ENCODE measurements at regions not wholly inside any gene's neighbourhood (a gene's known extent, or its start where the extent isn't known, plus 50 kb on each side); places are given as distances from the start of the nearest gene placed in this dataset.
A peak's percentile ranks its signal among the peaks of the same experiment; 100 is the strongest.
"Not testable (repeated sequence)": the region's sequence is repeated elsewhere in the genome, so short reads cannot be mapped to it uniquely, and the experiment has no call there.

DNA sequence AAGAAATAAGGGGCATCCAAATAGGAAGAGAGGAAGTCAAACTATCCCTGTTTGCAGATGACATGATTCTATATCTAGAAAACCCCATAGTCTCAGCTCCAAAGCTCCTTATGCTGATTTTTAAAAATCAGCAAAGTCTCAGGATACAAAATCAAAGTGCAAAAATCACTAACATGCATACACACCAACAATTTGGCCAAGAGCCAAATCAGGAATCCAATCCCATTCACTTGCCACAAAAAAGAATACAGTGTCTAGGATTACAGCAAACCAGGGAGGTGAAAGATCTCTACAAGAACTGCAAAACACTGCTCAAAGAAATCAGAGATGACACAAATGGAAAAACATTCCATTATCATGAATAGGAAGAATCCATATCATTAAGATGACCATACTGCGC, 155.8 kb upstream of the ARHGAP42 start:
- DNase-seq (ENCODE audit: low spot score) = not testable (repeated sequence)

DNA sequence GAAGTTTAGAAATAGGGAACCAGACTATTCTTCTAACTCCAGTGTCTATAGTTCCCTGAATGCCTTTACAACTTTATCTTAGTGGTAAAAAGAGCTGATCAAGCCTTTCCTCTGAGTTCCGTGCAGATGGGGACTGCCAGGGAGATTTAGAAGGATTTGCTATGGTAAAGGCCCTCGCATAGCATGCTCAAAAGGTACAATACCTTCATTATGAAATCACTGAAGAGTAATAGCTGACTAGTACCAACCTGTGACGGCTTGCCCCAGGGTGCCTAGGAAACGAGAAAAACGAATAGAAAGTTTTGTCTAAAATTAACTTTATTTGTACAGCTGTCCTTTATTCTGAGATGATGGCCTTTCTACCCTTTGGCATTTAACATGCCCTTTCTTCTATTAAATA, 150.1 kb upstream of the ARHGAP42 start:
- DNase-seq (ENCODE audit: low spot score) = no peak

DNA sequence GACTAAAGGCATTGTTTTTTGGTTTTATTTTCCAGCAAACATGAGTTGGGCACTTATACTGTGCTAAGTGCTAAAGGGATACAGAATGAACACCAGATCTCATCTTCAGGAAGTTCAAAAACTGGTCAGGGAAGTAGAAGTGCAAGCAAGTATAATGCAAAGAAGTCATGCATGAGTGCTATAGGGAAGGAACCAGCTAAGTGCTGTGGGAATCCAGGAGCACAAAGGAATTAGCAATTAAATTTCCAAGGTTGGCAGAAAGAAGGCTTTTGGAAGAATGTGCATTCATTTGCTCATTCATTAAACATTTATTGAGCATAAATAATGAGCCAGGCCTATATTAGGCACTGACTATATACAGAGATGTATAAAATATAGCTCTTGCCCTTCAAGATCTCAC, 143.7 kb upstream of the ARHGAP42 start:
- DNase-seq (ENCODE audit: low spot score) = no peak

DNA sequence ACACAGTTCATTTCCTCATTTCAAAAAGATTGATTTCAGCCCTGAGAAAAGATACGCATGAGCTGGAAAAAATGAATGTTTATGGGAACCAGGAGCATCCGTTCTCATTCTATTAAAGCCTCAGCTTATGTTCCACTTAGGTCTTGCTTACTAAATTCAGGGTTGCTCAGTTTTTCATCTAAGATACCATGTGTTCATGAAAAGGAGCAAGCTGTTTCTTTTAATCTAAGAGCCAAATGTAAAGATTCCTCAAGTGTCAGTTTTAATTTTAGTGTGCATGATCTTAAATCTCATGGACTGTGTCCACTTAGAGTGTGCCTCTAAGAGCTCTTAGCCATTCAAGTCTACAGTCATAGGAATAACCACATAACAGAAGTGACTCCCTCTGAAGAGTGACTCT, 141.5 kb upstream of the ARHGAP42 start:
- DNase-seq (ENCODE audit: low spot score) = no peak

DNA sequence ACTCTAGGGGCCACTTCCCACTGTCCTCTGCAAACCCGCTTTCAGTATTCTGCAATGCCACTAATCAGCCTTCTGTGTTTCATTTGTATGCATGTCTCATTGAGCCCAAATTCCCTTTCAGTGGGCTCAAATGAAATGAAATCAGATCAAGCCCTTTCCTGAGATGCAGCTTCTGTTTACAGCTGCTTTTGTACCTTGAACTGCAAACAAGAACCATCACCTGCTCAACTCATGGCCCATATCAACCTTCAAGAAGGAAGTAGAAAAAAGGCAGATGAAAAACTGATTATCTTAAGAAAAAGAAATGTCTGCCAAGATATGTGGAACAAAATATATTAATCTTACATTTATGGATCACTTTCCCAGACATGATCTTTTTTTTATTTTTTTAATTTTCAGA, 141.1 kb upstream of the ARHGAP42 start:
- DNase-seq (ENCODE audit: low spot score) = no peak

DNA sequence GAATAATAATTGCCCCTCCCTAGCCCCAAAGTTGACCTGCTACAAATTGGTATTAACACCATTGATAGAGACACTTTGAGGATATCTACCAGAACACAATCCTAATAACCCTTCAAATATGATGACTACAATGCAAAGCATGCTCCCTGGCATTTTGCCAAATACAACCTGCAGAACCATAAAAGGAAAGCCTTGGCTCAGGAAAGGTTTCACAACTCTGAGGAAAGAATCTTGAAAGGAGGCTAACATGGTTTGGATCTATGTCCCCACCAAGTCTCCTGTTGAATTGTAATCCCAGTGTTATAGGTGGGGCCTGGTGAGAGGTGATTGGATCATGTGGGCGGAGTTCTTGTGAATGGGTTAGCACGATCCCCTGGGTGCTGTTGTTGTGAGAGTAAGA, 140.4 kb upstream of the ARHGAP42 start:
- DNase-seq (ENCODE audit: low spot score) = no peak

DNA sequence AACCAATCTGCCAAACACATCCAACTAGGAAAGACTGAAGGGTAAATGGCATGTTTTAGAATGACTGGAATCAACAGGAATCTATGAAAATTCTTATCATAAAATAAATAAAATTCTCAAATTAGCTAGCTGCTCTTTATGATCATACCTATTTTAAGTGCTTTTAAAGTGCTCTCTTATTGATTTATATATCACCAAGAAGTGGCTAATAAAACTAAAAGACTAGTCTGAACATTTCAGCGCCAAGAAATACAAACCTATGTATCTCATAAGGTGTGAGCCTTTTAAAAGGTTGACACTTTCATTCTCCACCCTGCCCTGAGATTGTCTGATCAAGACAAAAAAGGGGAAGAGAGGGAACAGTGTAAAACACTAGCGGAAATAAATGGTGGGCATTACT, 136.8 kb upstream of the ARHGAP42 start:
- DNase-seq (ENCODE audit: low spot score) = no peak

DNA sequence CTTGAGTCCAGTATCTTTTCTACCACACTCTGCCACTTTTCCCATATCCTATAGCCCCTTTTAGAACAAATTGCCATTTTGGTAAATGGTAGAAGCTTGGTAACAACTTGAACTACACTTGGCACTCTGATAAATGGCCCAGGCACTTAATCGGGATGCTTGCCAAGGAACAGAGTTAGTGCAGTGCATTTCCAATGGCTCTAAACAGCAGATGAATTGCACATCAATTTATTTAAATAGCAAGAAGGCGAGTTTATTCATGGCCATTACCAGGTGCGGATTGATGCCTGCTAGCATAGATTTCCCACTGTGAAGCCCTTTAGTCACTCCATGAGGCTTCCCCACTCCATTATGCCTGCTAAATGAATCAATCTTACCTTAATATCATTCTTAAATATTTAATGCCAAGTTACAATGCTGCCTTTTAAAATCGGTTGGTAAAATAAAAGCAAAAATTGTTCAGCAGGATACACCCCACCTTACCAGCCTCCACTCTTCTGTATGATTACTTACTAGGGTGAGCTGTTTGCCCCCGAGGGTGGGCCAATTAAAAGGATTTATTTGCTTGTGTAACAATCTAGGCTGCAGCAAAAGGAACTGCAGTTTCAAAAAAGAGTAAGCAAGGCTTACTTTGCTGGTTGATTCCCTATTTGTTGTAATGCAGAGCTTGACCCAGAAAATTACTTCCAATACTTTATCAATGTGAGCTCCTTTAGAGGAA, 136.0 kb upstream of the ARHGAP42 start:
- no peak for DNase-seq (ENCODE audit: low spot score)

DNA sequence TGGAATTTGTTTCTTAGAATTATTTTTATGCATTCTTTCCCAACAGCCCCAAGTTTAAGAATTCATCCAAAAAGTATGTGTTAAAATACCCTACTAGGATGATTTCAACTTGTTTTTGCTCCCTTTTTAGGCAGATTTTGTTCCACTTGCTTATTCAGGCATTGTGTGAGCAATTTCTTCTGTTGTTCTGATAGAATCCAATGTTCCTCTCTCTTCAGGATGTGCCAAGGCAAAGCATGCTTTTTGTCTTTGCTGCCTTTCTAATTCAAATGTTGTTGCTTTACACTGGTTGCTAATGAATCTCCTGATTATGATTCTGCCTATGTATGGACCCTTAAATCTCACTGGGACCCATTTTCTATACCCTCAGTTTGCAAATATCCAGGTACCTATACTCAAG, 131.2 kb upstream of the ARHGAP42 start:
- no peak for DNase-seq (ENCODE audit: low spot score)

DNA sequence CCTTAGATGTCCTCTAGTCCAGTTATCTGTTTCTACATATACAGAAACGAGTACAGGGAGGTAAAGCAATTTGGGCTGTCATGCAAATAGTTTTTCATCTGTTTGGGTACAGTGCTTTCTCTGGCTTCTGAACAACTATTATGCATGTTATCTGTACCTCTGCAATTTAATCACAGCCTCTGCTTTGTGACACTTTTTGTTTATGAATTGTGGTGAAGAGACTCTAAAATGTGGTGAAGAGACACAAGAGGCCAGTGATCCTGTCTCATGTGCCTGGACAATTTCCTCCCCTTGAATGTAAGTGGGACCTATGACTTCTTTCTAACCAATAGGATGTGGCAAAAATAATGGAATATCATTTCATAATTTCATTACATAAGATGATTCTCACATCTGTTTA, 130.3 kb upstream of the ARHGAP42 start:
- no peak for DNase-seq (ENCODE audit: low spot score)

DNA sequence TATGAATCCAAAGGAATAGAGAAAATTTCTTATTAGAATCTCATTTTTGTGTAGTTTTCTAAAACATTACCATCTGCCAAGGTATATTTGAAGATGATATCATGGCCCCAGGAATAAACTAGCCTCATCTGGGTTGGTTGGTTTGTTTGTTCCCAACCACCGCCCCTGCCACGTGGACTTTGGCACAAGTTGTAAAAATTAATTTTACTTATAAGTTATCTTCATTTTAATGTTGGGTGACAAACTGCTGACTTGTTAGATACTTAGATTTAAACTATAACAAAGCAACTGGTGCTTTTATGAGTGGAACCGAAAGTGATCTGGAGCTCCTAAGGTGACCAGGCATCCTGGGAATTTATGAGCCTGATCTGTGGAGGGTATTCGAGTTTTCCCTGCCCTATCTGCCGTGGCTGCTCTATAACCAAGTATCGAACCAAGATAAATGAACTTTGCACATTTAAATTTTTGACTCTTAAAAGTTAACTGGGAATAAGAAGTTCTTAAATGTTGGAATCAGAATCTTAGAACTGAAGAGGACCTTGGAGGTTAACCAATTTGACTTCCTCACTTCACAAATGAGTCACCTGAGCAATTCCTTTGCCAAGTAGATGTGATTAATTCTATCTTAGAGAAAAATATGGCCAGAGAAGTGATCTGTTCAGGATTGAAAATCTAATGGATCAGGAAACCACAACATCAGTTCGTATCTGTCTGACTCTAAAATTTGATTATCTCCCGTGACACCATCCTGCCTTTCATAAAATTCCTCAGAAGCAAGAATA, 129.1 kb upstream of the ARHGAP42 start:
- DNase-seq (ENCODE audit: low spot score) = no peak

DNA sequence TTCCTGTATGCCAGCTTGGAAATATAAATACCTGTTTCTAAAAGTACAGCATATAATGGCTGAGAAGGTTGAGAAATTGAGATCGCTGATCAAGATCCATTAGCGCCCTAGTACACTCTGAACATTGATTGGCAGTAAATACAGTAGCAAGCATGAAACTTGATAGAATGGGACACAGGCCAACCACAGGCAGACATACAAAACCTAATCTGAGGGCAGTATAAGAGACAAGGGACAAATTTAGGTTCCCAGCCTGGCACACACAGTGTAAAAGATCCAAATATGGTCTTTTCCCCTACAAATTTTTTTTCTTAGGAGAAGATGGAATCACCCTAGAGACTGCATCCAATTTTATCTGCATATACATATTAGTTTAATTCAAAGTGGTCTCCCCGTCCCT, 126.5 kb upstream of the ARHGAP42 start:
- no peak for DNase-seq (ENCODE audit: low spot score)

DNA sequence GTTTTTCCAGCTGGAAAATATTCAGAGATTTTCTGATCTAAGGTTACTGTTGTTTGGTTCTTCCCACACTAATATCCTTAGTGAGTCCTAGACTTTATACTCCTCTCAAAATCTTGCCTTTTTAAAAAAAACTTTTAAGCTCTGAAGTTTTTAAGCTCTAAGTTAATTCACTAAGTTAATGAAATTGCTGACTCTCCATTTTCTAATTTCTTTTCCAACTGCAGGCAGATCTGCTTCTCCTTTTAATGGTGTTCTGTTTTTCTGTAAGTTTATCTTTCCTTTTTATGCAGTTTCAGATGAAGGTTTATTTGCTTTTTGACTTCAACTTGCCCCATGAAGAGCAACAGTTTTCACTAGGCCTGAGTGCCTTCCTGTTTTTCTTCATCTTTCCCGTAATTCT, 125.8 kb upstream of the ARHGAP42 start:
- DNase-seq (ENCODE audit: low spot score) = no peak

DNA sequence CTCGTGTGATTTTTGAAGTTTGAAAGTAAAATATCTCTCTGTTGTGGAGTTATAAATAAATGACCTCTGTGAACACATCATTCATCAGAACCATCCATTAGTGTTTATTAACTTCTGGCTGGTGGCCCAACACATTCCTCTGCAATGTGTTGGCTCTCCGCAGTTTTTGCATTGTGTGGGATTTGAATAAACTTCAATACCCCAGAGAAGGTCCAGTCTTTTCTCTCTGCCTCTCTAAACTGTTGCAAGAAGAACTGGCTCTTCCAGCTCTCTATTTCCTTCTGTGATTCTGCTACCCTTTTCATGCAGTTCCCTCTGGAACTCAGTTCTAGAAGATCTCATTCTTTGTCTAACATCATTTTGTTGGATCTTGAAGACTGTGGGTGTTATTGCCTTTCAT, 125.0 kb upstream of the ARHGAP42 start:
- peak; percentile 86 for DNase-seq (ENCODE audit: low spot score)

DNA sequence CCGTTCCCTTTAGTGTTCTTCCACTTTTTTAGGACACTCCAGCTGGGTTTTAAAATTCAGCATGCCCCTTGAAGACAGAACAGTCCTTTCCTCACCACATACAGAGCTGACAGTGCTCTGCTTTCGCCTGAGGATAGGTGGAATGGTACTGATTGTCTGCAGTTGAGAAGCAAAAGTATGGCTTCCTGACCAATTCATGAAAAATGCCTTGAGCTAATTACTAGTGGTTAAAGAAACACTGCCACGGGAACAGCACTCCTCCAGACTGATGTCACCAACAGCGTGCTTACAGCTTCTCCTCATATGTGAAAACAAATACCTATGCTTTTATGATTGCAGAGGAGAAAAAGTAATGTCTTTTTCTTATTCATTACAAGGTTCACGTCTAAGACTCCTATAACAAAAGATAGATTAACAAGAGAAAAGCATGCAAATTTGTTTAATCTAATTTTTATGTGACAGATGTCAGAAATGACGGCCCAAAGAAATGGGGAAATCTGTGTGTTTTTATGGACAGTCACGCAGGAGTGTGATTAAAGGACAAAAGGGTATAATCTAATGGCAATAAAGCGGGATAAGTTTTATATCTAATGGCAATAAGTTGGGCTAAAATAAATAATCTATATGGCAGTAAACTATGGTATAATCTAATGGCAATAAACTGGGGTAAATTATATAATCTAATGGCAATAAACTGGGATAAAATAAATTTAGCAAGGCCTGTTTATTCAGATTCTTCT, 123.4 kb upstream of the ARHGAP42 start:
- DNase-seq (ENCODE audit: low spot score) = no peak

DNA sequence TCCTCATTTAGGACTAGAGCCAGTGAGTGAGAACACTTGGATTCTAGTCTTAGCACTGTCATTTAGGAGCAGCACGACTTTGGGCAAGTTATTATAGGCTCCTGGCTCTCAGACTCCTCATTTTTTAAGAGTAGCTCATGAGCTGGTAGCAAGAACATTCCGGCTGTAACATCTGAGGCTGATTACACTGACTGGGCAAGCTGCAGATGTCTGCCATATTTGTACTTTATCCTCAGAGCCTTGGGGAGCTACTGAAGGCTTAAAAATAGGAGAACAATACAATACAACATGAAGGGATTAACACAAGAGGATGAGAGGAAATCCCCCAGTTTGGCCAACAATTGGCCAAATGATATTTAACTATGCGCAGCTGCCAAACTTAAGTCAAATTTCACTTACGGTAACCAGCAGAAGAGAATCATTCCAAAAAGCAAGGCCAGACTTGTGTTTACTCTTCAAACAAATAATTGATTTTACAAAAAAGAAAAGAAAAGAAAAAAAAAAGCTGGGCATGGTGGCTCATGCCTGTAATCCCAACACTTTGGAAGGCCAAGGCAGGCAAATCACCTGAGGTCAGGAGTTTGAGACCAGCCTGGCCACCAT, 113.1 kb upstream of the ARHGAP42 start:
- DNase-seq (ENCODE audit: low spot score) = no peak

DNA sequence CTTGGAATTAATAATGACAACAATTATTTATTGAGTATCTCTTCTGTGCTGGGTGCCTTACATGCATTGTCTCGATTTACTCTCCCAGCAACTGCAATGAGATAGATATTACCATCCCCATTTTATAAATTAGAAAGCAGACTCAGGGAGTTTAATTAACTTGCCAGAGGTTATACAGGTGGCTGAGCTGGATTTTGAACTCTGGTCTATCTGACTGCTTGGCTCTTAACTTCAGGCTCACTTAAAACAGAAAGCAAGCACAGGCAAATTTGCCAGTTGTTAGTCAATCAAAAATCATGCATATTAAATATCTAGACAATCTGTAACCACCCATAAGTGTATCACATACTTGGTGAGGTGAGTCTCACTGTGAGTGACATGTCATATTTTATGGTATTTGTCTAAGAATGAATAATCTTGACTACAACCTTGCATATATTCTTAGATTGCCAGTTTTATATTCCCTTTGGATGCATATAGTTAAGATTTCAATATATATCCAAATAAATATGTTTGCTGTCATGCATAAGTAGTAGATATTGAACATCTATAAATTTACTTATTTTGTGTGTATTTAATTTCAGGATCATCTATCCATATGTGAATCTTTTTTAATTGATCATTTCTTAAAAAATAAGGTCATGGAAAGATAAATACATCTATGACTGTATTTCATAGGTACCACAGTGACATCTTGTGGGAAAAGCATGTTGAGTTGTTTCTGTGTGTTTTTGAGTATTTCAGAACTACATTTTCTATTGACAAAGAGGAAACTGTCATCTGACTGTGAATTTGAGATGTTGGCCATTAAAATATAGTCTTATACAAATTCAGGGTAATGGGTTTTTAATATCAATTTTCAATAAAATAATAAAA, 112.0 kb upstream of the ARHGAP42 start:
- peak; percentile 33 for DNase-seq (ENCODE audit: low spot score)

DNA sequence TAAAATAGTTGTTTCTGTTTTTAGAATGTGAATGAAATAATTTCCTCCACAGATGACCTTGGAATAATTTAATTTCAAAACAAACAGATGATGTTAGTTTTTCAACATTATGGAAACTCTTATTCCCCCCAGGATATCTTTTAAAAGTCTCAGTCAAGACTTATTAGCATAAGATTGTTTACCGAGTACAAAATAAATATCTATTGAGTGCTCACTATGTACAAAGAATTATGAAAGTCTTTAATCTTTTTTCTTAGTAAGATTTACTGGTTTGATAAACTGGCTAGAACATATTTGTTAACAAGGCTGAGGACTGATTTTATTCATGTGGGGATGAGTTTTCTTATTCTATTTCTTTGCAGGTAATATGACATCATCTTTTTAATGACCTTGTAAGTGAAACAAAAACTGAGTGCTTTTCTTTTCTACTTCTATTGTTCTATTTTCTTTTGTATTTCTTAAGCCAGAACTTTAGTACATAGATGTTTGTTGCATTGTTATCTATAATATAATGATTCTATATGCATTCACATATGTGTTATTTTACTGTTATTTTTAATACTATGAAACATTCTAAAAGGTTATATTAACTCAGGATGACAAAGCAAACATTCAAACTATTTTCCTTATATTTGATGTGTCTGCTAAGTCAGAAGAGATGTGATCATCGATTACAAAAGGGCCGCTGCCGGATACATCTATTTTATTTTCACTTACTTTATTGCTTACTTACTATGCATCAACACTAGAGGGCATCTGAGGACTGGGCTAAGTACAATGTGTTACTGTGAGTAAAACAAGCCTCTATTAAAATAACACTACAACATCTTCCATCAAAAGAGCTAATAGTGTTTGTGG, 111.0 kb upstream of the ARHGAP42 start:
- DNase-seq (ENCODE audit: low spot score) = peak; percentile 61

DNA sequence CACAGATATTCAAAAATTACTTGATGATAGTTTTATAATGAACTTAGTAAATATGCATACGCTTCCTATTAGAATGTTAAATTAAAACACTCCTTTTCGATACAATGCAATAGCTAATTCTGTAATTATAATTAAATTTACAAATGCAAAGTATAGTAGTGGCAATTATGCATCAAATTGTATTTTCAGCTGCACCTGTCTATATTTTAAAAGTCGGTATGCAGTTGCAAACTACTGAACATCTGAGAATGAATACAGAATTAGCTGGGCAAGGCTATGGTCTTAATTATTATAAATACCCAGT, 110.4 kb upstream of the ARHGAP42 start:
- DNase-seq (ENCODE audit: low spot score) = no peak

DNA sequence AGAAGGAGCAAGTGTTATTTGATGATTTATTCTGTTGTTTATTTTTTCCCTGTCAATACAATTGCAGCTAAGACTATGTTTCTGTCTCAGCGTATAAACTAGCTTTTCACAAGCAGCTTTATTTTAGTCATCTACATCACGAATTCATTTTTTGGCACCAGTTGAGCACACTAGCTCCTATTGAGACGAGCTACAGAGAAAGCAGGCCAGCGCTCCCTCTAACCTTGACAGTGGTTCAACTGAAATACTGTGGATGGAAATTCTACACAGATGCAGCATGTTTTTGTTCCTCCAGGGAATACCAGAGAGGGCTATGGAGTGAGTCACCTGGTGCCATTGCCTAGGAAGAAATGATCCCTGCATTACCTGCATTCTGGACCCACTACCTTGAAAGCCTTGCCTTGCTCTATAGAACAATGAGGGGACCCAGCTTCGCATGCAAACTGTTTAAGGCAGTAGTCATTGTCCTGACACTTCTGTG, 108.2 kb upstream of the ARHGAP42 start:
- DNase-seq (ENCODE audit: low spot score) = no peak

DNA sequence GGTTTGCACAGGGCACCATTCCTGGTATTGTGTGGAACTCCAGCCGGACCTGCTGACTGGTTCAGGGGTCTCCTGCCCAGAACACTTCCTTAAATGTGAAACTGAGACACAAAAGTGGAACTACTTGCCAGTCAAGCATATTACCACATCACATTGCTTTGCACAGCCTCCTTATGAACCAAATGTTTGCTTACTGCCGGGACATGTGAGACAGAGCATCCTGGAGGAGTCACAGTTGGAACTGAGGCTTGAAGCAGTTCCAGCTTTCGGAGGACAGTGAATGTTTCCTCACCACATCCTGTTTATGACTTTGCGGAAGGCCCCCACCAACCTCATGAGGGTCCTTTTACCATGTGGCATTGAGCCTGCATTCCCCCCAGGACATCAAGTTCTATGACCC, 105.8 kb upstream of the ARHGAP42 start:
- DNase-seq (ENCODE audit: low spot score) = no peak

Measured in kidney capillary endothelial cell (primary cell).